GF-D8 (cell line): ENCODE measurements at regions not wholly inside any gene's neighbourhood (a gene's known extent, or its start where the extent isn't known, plus 50 kb on each side); places are given as distances from the start of the nearest gene placed in this dataset.

ENCODE experiments used
- DNase-seq: peaks from one replicate; lab custom pipeline; 2025; lab: John Stamatoyannopoulos, UW

GRCh38 chrX:11056322-11057176, 54.6 kb upstream of the HCCS start:
- DNase-seq = no peak

- no peak for DNase-seq
These were observed 51.2 kb upstream of the HCCS start for GRCh38 chrX:11059933-11060332.
